T-helper 2 cell treated with Interferon-gamma antibody and Interleukin-4, amounts not matched to agents 5 μg/mL and 100 μg/mL, for 36 hours (primary cell): ENCODE measurements at regions not wholly inside any gene's neighbourhood (a gene's known extent, or its start where the extent isn't known, plus 50 kb on each side); places are given as distances from the start of the nearest gene placed in this dataset.
"Not testable (repeated sequence)": the region's sequence is repeated elsewhere in the genome, so short reads cannot be mapped to it uniquely, and the experiment has no call there.

Source experiments
- DNase-seq: peaks from one replicate; pipeline ENCODE4 v3.0.0; 2021; ENCODE audit warnings: low spot score
- H3K27ac Mint-ChIP-seq: one replicate; pipeline ENCODE4 v1.8.0; 2021; ENCODE audit warnings: mild to moderate bottlenecking, mixed read lengths
- H3K27me3 Mint-ChIP-seq: one replicate; pipeline ENCODE4 v1.8.0; 2021; ENCODE audit warnings: low read depth, mixed read lengths
- H3K36me3 Mint-ChIP-seq: one replicate; pipeline ENCODE4 v1.8.0; 2021; ENCODE audit warnings: low read depth, mixed read lengths
- H3K4me1 Mint-ChIP-seq: one replicate; pipeline ENCODE4 v1.8.0; 2021; ENCODE audit warnings: low read depth, mixed read lengths
- H3K4me3 Mint-ChIP-seq: one replicate; pipeline ENCODE4 v1.8.0; 2022; ENCODE audit warnings: mild to moderate bottlenecking, moderate library complexity, mixed read lengths
- H3K9me3 Mint-ChIP-seq: one replicate; pipeline ENCODE4 v1.8.0; 2021; ENCODE audit warnings: mixed read lengths

- not testable (repeated sequence) for H3K27ac Mint-ChIP-seq, H3K4me1 Mint-ChIP-seq, H3K36me3 Mint-ChIP-seq, H3K9me3 Mint-ChIP-seq, DNase-seq, H3K4me3 Mint-ChIP-seq
- peaks cover 19% of the 10 kb centered on the region for H3K27me3 Mint-ChIP-seq
Observed at GRCh38 chr7:32747443-32748148, 144.0 kb downstream of the KBTBD2 start.

DNA sequence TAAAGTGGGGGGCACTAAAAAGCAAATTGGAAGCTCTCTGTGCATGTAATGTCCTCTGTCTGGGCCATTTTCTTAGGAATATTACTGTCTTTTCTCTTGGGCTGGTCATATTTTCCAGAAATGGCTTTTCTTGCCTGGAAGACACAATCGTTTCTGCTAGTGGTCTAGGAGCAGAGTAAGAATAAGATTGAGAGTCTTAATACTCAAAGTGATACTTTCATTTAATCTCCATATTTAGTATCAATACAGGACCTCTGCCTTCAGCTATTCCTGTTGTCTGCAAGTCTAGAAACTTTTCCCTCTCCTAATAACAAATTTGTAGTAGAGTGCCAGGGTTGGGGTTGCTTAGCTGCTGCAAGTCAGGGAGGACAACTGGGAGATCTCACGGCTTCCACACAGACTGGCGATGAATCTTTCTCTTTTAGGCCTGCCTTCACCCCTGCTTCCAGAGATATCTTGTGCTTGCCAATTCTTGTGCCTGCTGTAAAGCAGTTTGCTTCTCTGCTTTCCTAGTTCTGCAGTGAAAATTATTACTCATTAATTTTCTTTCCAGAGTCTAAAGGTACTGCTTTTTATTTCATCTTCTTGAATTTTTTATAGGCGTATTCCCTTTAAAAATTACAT is 149.6 kb downstream of the KBTBD2 start:
- H3K27me3 Mint-ChIP-seq, result peaks cover 14% of the 10 kb centered on the region
- H3K4me3 Mint-ChIP-seq, H3K4me1 Mint-ChIP-seq, H3K36me3 Mint-ChIP-seq, H3K27ac Mint-ChIP-seq, DNase-seq, H3K9me3 Mint-ChIP-seq: not testable (repeated sequence)

GRCh38 chr7:32739749-32740148 is 151.8 kb downstream of the KBTBD2 start:
- not testable (repeated sequence) for H3K4me3 Mint-ChIP-seq, DNase-seq, H3K9me3 Mint-ChIP-seq, H3K36me3 Mint-ChIP-seq, H3K4me1 Mint-ChIP-seq, H3K27ac Mint-ChIP-seq
- peaks cover 21% of the 10 kb centered on the region for H3K27me3 Mint-ChIP-seq

DNA sequence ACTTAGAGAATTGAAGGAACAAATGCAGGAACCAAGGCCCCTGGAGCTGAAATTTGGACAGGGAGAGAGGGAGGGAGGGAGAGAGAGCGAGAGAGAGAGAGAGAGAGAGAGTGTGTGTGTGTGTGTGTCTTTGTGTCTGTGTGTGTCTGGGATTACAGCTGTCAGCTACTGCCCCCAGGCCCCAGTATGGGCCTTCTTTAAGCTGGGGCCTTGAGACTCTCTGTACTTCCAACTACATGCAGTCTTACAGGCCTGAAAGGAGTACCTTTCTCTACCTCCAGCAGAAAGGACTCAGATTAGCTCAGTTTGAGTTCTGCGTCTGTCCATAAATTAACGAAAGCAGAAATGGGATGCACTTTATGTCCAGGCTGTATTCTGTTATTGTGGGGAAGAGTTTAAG is 153.2 kb downstream of the KBTBD2 start:
- H3K27me3 Mint-ChIP-seq, result peaks cover 18% of the 10 kb centered on the region
- not testable (repeated sequence) for H3K9me3 Mint-ChIP-seq

GRCh38 chr7:32732767-32733166 is 158.8 kb downstream of the KBTBD2 start:
- DNase-seq, H3K36me3 Mint-ChIP-seq, H3K4me1 Mint-ChIP-seq, H3K27ac Mint-ChIP-seq, H3K4me3 Mint-ChIP-seq, H3K9me3 Mint-ChIP-seq: not testable (repeated sequence)
- peaks cover 35% of the 10 kb centered on the region for H3K27me3 Mint-ChIP-seq

More for the DNA sequence above, 153.2 kb downstream of the KBTBD2 start:
- H3K27ac Mint-ChIP-seq, H3K4me3 Mint-ChIP-seq, H3K4me1 Mint-ChIP-seq, DNase-seq, H3K36me3 Mint-ChIP-seq: not testable (repeated sequence)

DNA sequence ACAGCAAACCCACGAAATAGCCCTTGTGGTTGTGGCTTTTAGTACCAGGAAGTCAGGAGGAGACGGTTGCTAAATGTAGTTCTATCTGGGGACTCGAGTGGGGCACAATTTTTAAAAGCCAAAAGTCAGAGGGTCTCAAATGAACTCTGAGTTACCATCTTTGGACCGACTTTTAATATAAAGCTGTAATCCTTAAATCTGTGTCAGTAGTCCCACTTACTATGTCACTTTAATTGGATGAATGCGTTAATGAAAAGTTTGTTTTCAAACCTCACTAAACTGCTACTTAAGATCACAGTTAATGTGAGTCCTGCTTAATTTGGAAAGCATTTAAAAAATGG is 162.3 kb downstream of the KBTBD2 start:
- not testable (repeated sequence) for H3K27ac Mint-ChIP-seq, H3K36me3 Mint-ChIP-seq, H3K9me3 Mint-ChIP-seq, H3K4me1 Mint-ChIP-seq, DNase-seq
- Mint-ChIP-seq H3K4me3 (peak overlapping the region; percentile 34), H3K27me3 (peaks cover 47% of the 10 kb centered on the region)

GRCh38 chr7:32728412-32729334 is 162.9 kb downstream of the KBTBD2 start:
- DNase-seq, result peak; percentile 52
- H3K36me3 Mint-ChIP-seq, H3K9me3 Mint-ChIP-seq, H3K4me1 Mint-ChIP-seq, H3K27ac Mint-ChIP-seq: not testable (repeated sequence)
- Mint-ChIP-seq H3K4me3 (peak overlapping the region; percentile 45), H3K27me3 (peaks cover 45% of the 10 kb centered on the region)

DNA sequence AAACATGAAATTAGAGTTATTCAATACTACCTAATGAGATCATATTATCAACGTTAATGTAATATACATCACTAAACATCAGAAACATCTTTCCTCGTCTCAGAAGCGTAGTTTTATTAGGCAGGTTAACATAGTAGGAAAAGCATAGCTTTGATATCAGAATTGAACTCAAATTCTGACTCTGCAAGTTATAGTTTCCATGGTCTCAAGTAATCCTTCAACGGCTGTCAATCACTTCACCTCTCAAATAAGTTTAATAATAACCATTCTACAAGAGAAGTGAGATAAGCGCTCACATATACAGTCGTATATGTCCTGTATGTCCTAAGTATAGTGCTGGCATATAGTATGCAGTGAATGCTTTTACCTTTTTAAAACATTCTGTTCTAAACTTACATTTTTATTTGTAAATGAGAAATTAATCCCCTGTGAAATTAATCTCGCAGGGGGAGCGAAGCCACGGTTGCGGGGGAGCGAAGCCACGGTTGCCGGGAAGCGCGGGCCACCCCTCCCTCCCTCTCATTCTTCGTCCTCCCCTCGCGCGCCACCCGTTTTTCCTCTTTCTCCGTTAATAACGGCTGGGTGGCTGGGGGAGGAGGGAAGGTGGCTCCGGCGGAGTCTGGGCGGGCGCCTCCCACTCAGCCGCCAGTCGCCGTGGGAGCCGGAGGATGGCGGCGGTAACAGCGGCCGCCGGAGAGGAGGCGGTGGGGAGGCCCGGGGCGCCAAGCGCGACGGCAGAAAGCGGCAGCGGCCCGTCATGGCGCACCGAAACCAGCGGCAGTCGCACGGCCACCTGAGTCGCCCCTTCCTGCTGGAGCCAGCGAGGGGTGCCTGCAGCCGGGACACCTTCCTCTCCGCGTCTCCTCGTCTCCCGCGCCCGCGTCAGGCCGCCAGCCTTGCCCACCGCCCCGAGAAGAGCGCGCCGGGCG is 163.8 kb downstream of the KBTBD2 start:
- not testable (repeated sequence) for H3K9me3 Mint-ChIP-seq, H3K27ac Mint-ChIP-seq, H3K36me3 Mint-ChIP-seq, H3K4me1 Mint-ChIP-seq
- Mint-ChIP-seq H3K27me3 (peaks cover 42% of the 10 kb centered on the region), H3K4me3 (peak overlapping the region; percentile 76)
- peak; percentile 44 for DNase-seq

GRCh38 chr7:32722837-32723236 is 168.7 kb downstream of the KBTBD2 start:
- DNase-seq, H3K4me3 Mint-ChIP-seq: not testable (repeated sequence)
- H3K27me3 Mint-ChIP-seq, result peaks cover 26% of the 10 kb centered on the region

GRCh38 chr7:32694182-32694581 is 197.4 kb downstream of the KBTBD2 start:
- peaks cover 3% of the 10 kb centered on the region for H3K27me3 Mint-ChIP-seq
- peaks cover 2% of the 10 kb centered on the region for H3K4me1 Mint-ChIP-seq
- no peak overlapping the region for H3K4me3 Mint-ChIP-seq
- no peaks in the 10 kb centered on the region for H3K36me3 Mint-ChIP-seq
- H3K9me3 Mint-ChIP-seq, result no peaks in the 10 kb centered on the region
- no peak for DNase-seq
- H3K27ac Mint-ChIP-seq, result no peak overlapping the region

More at GRCh38 chr7:32722837-32723236, 168.7 kb downstream of the KBTBD2 start:
- H3K36me3 Mint-ChIP-seq, H3K27ac Mint-ChIP-seq, H3K9me3 Mint-ChIP-seq, H3K4me1 Mint-ChIP-seq: not testable (repeated sequence)

GRCh38 chr7:32691965-32692815 is 196.9 kb downstream of the AVL9 start:
- H3K4me1 Mint-ChIP-seq, H3K27me3 Mint-ChIP-seq, H3K27ac Mint-ChIP-seq, H3K36me3 Mint-ChIP-seq, H3K9me3 Mint-ChIP-seq, H3K4me3 Mint-ChIP-seq: not testable (repeated sequence)
- DNase-seq, result peak; percentile 8

GRCh38 chr7:32688092-32688491 is 192.8 kb downstream of the AVL9 start:
- H3K27ac Mint-ChIP-seq, H3K4me1 Mint-ChIP-seq, H3K4me3 Mint-ChIP-seq, H3K27me3 Mint-ChIP-seq, H3K9me3 Mint-ChIP-seq, DNase-seq, H3K36me3 Mint-ChIP-seq: not testable (repeated sequence)

DNA sequence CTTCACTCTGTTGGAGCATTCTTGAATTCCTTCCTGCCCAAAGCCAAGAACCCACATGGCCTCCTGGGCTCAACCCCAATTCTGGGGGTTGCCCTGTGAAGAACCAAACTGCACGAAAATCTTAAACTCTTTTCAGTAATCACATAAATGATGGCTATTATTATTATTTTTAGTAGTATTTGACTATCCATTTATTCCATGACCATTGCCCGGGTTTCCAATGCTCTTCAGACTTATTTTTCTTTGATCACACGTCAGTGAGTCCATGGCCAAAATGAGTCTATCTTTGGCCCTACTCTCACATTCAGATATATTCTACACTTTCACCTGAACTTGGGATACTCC is 185.9 kb downstream of the AVL9 start:
- H3K27ac Mint-ChIP-seq, result no peak overlapping the region

More for the DNA sequence above, 185.9 kb downstream of the AVL9 start:
- DNase-seq, result no peak
- Mint-ChIP-seq H3K27me3 (peaks cover 4% of the 10 kb centered on the region), H3K36me3 (no peaks in the 10 kb centered on the region), H3K4me3 (no peak overlapping the region), H3K4me1 (no peaks in the 10 kb centered on the region), H3K9me3 (no peaks in the 10 kb centered on the region)
